Effector memory CD4-positive, alpha-beta T cell (primary cell): ENCODE measurements at regions not wholly inside any gene's neighbourhood (a gene's known extent, or its start where the extent isn't known, plus 50 kb on each side); places are given as distances from the start of the nearest gene placed in this dataset.

Experiments used
- DNase-seq, 3 donors: peaks; one replicate each; pipeline ENCODE4 v3.0.0-alpha.2; 2020
- H3K27ac ChIP-seq: 2 replicates; pipeline ENCODE4 v1.7.0; 2013; ENCODE audit warnings: mild to moderate bottlenecking, low read length, moderate library complexity; ENCODE audit not compliant: insufficient read depth, poor library complexity, severe bottlenecking
- H3K27me3 ChIP-seq: replicated peaks from 2 replicates; pipeline ENCODE4 v1.7.0; 2013; ENCODE audit warnings: mild to moderate bottlenecking, low read length; ENCODE audit not compliant: insufficient read depth, control insufficient read depth, poor library complexity, severe bottlenecking
- H3K36me3 ChIP-seq: 2 replicates; pipeline ENCODE4 v1.7.0; 2013; ENCODE audit warnings: mild to moderate bottlenecking, low read length, moderate library complexity; ENCODE audit not compliant: control insufficient read depth, insufficient read depth
- H3K4me1 ChIP-seq: 2 replicates; pipeline ENCODE4 v1.7.0; 2013; ENCODE audit warnings: low read length, mild to moderate bottlenecking; ENCODE audit not compliant: control insufficient read depth, insufficient read depth, poor library complexity, severe bottlenecking
- H3K4me3 ChIP-seq: 2 replicates; pipeline ENCODE4 v1.7.0; 2013; ENCODE audit warnings: low read length, low read depth, mild to moderate bottlenecking; ENCODE audit not compliant: insufficient read depth, poor library complexity, severe bottlenecking
- H3K9me3 ChIP-seq: 2 replicates; pipeline ENCODE4 v1.7.0; 2013; ENCODE audit warnings: mild to moderate bottlenecking, low read length, moderate library complexity; ENCODE audit not compliant: control insufficient read depth

DNA sequence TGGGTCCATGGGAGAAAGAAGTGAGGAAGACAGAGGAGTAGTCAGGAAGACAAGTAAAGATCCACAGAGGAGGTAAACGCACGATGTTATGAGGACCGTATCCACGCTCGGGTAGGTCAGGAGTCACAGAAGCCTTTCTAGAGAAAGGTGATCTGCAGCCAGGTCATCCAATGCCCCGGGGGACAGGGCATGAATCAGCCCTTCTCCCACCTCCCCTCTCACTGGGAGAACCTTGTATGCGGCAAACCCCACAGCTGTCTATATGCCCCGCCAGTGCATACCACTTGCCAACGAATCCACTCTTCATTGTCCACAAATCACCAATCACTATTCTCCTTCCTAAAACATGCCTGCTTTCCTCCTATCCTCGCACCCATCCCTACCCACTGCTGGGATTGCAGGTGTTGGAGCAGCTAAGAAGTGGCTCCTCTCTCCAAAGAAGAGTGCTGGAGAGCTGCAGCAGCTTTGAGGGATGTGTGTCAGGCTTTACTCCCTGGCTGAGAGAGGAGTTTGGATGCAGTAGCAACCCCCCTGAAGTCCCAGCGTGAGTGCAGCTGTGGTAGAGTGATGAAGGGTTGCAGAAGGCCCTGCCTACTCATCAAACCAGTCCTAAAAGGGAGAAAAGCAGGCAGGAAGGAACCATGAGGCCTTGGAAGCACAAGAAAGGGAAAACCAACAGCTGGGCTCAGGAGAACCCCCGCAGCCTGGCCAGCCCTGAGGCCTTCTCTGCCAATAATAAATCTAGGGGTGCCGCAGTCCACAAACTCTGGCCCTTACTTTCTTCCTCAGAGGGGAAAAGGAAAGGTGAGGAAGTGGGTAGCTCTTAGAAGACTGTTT, 102.2 kb upstream of the GADD45A start:
- H3K9me3 ChIP-seq, result no peaks in the 10 kb centered on the region
- no peak overlapping the region for H3K4me3 ChIP-seq
- no peak for DNase-seq
- H3K4me1 ChIP-seq, result no peaks in the 10 kb centered on the region
- H3K36me3 ChIP-seq, result no peaks in the 10 kb centered on the region
- H3K27me3 ChIP-seq, result no peaks in the 10 kb centered on the region
- H3K27ac ChIP-seq, result no peak overlapping the region

DNA sequence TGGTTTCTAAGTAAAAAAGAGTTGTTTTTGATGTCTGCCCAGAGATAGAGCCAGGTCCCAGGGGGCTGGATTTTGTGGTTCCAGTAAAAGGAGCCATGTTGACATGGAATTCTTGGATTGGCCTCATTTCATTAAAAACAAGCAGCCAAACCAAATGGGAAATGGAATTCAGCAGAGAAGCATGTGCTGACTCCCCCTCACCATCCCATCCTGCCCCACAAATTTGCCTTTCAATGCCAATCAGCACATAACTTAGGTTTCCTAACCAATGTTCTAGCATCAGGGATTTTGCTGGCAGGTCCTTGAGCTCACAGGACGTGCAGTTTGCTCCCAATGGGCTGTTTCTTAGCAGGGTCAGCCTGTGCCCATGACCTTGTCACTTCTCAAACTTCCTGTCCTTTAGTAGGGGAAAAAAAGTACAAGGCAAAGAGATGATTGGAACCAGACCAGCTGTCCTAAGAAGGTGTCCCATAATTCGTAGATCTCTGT, 101.5 kb upstream of the GADD45A start:
- Histone ChIP-seq H3K4me1 (no peaks in the 10 kb centered on the region), H3K27me3 (no peaks in the 10 kb centered on the region), H3K4me3 (no peak overlapping the region), H3K27ac (no peak overlapping the region), H3K9me3 (no peaks in the 10 kb centered on the region), H3K36me3 (no peaks in the 10 kb centered on the region)
- DNase-seq, result no peak

DNA sequence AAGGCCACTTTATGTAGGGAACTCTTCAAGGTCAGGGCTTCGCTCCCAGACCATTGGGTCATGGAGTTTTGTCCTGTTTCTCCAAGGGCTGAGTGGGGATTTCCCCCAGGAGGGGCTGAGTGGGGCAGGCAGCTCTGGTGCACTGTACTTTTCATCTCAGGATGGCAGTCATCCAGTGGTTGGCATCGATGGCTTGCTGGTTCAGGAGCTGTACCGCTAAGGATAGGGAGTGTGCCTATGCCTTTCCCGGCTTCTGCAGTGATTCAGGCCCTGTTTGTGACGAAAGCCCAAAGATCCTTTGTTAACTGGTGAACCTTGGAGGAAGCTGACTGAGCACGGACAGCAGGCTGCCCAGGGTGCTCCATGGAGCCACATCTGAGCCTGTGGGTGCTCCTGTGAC, 100.1 kb upstream of the GADD45A start:
- no peak for DNase-seq
- H3K4me1 ChIP-seq, result no peaks in the 10 kb centered on the region
- no peaks in the 10 kb centered on the region for H3K27me3 ChIP-seq
- no peak overlapping the region for H3K4me3 ChIP-seq
- H3K9me3 ChIP-seq, result no peaks in the 10 kb centered on the region
- no peaks in the 10 kb centered on the region for H3K36me3 ChIP-seq
- no peak overlapping the region for H3K27ac ChIP-seq

DNA sequence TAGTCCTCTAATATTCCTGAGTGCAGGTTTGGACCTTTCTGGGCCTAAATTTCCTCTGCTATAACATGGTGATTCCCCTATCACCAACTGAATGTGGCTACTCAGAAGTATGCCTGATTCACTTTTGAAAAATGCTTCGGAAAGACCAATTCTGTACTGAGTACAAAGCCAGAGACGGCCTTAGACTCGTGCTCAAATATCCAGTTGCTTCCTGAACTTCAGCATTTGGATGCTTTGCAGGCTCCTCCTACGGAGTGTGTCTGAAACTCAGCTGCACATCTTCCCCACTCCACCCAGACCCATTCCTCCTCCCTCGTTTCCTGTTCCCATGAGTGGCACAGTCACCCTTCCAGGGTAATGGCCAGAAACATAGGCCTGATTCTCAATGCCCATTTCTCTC, 98.4 kb upstream of the GADD45A start:
- Histone ChIP-seq H3K27me3 (no peaks in the 10 kb centered on the region), H3K27ac (no peak overlapping the region)

DNA sequence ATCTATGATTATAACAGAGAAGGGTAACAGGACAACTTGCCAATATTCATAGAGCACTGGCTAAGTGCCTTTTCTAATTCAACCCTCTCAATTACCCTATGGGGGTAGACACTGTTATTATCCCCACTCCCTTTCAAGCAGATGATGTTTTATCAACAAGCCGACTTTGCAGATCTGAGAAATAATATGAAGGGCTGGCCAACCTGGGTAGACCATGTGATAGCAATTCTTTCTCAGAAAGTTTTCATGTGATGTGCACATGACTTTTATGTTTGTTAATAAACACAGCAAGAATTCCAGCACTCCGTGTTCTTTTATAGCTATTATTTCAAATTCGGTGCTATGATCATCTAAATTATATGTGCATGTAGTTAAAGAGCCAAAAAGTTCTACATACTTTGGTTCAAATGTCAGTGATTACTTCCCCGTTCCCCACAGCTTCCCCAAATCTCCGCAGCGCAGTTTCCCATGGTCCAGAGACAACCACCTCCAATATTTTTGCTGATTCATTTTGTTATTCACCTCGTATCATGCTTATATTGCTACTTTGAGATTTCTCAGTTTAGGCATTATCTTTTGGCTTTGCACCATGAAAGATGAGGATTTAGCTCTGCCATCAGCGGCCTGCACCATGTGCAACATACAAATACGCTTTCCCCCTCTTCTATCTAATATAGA, 96.7 kb upstream of the GADD45A start:
- Histone ChIP-seq H3K4me1 (no peaks in the 10 kb centered on the region), H3K27me3 (no peaks in the 10 kb centered on the region), H3K27ac (no peak overlapping the region), H3K9me3 (no peaks in the 10 kb centered on the region), H3K4me3 (no peak overlapping the region), H3K36me3 (no peaks in the 10 kb centered on the region)
- no peak for DNase-seq

More for the DNA sequence above, 98.4 kb upstream of the GADD45A start:
- Histone ChIP-seq H3K4me3 (no peak overlapping the region), H3K9me3 (no peaks in the 10 kb centered on the region), H3K36me3 (no peaks in the 10 kb centered on the region), H3K4me1 (no peaks in the 10 kb centered on the region)
- no peak for DNase-seq

DNA sequence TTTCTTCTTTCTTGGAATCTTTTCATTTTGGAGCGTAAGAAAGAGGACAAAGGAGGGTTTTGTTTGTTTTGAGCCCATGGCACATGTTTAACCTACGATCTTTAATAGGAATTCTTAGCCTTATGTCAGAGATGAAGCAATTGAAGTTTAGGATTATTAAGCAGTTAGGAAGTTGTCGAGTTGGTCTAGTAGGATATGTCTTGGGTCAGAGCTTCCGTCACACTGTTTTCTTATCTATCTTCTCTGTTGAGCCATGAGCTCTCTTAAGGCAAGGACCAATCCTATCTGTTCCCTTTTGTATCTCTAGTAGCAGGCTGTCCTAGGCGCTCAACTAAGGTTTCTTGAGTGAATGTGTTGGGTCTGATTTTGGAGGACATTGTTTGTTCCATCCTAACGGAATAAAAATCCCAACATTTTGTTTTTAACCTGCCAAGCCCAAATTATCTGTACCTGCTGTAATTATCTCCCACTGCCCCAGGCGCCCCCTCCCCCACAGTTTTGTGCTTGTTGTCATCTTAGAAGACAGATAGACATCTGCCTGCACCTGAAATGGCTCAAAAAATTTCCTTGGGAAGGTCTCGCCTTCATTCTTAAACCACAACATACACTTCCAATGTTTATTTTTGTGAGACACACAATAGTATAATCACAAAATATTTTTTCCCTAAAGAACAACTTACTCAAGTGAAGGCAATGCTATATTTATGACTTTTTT, 95.3 kb upstream of the GADD45A start:
- Histone ChIP-seq H3K9me3 (no peaks in the 10 kb centered on the region), H3K4me3 (no peak overlapping the region), H3K27me3 (no peaks in the 10 kb centered on the region), H3K4me1 (no peaks in the 10 kb centered on the region), H3K27ac (no peak overlapping the region), H3K36me3 (no peaks in the 10 kb centered on the region)
- DNase-seq, result no peak

DNA sequence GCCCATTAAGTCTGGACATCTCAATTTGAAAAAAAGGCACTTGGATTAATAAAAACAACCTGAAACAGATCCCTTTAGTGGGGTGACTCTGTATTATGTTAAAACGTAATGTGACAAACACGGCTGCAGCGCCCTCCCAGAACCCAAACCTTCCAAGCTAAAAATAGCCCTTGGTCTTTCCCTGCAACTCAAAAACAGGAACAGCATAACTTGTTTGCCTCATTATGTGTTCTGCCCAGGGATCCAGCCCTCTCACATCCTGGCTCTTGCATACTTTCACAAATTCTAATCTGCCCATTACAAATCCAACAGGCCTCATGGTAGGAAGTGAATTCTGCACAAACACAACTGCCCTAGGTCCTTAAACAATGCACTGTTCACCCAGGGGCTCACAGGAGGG, 94.7 kb upstream of the GADD45A start:
- H3K4me3 ChIP-seq, result no peak overlapping the region
- H3K9me3 ChIP-seq, result no peaks in the 10 kb centered on the region
- H3K4me1 ChIP-seq, result no peaks in the 10 kb centered on the region
- H3K27me3 ChIP-seq, result no peaks in the 10 kb centered on the region
- no peak overlapping the region for H3K27ac ChIP-seq
- DNase-seq, result no peak
- no peaks in the 10 kb centered on the region for H3K36me3 ChIP-seq

DNA sequence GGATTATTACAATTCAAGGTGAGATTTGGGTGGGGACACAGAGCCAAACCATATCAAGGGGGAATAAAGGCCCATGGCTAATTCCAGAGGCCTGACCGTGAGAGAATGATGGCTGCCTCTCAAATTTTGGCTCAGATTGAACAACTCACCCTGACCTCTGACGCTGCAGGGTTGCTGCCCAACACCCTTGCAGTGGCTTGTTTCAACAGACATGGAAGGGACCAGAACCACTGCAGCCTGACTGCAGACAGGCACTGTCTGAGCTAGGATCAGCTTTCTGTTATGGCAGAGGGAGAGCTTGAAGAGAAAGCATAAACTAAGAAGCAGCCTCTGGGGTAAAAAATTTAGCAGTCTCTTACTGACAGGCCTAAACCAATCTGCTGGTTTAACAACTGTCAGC, 90.2 kb upstream of the GADD45A start:
- H3K4me3 ChIP-seq, result no peak overlapping the region
- no peaks in the 10 kb centered on the region for H3K9me3 ChIP-seq
- no peaks in the 10 kb centered on the region for H3K4me1 ChIP-seq
- H3K27me3 ChIP-seq, result no peaks in the 10 kb centered on the region
- H3K36me3 ChIP-seq, result no peaks in the 10 kb centered on the region
- H3K27ac ChIP-seq, result no peak overlapping the region
- DNase-seq, result no peak

DNA sequence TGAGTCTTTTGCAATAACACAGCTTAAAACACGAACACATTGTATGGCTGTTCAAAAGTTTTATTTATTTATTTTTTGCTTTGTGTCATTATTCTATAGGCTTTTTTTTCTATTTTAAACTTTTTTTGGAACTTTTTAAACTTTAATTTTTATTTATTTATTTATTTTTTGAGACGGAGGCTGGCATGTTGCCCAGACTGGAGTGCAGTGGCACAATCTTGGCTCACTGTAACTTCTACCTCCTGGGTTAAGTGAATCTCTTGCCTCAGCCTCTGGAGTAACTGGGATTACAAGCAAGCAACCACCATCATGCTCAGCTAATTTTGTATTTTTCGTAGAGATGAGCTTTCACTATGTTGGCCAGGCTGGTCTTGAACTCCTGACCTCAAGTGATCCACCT, 88.3 kb upstream of the GADD45A start:
- no peaks in the 10 kb centered on the region for H3K4me1 ChIP-seq
- no peak for DNase-seq
- no peak overlapping the region for H3K4me3 ChIP-seq
- H3K9me3 ChIP-seq, result no peaks in the 10 kb centered on the region
- no peak overlapping the region for H3K27ac ChIP-seq
- no peaks in the 10 kb centered on the region for H3K36me3 ChIP-seq
- H3K27me3 ChIP-seq, result no peaks in the 10 kb centered on the region

DNA sequence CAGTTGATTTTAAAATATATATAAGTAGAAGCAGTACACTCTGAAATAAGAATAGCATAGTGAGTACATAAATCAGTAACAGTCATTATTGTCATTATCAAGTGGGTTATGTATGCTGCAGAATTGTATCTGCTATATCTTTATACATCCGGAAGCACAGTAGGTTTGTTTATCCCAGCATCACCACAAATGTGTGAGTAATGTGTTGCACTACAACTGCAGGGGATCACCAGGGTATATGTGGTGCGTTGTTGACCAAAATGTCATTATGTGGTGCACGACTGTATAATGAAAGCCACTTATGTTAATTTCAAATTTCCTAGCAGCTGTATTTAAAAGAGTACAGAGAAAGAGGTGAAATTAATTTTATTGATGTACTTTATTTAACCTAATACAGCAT, 87.7 kb upstream of the GADD45A start:
- DNase-seq, result no peak
- Histone ChIP-seq H3K4me3 (no peak overlapping the region), H3K27ac (no peak overlapping the region), H3K36me3 (no peaks in the 10 kb centered on the region), H3K27me3 (no peaks in the 10 kb centered on the region), H3K9me3 (no peaks in the 10 kb centered on the region), H3K4me1 (no peaks in the 10 kb centered on the region)
